ENCODE measurements at regions not wholly inside any gene's neighbourhood (a gene's known extent, or its start where the extent isn't known, plus 50 kb on each side); places are given as distances from the start of the nearest gene placed in this dataset.

GRCh38 chr3:18585004-18585968, 160.1 kb upstream of the SATB1 start:
- FAIRE-seq (no peak), DNase-seq (ENCODE audit: low read depth in 1 of 2, low spot score in 2 of 2) (no peak)
- 85% methylated on average over 1 of the region's 1 CpG; no CpG with 5 or more reads in 1 of the 2 experiments for WGBS, 2 experiments (ENCODE audit: extremely low coverage in 1 of 2, insufficient coverage in 1 of 2, insufficient read length in 1 of 2, insufficient replicate concordance in 2 of 2, low coverage in 1 of 2, low lambda C conversion rate in 2 of 2, missing lambda C conversion rate in 1 of 2)
- H2AFZ ChIP-seq (ENCODE audit: low read length), result no peak overlapping the region
- H3K79me1 ChIP-seq (ENCODE audit: low read depth, low read length), result no peaks in the 10 kb centered on the region
- no peaks in the 10 kb centered on the region for H4K20me1 ChIP-seq (replicated peaks in 1 of 2; ENCODE audit: control insufficient read depth in 1 of 2, insufficient read depth in 2 of 2, low read length in 2 of 2)
- H3K36me3 ChIP-seq (ENCODE audit: control insufficient read depth in 2 of 4, insufficient read depth in 4 of 4, low read length in 3 of 4), result no peaks in the 10 kb centered on the region
- H4K91ac ChIP-seq (replicated peaks; ENCODE audit: insufficient read length, low read length), result no peak overlapping the region
- H3K4me1 ChIP-seq (replicated peaks in 1 of 4; ENCODE audit: control insufficient read depth in 3 of 4, insufficient read depth in 4 of 4, low read length in 3 of 4), result no peaks in the 10 kb centered on the region
- no peak overlapping the region for H4K5ac ChIP-seq (ENCODE audit: insufficient read length, low read depth, low read length)
- no peak overlapping the region for H2AK5ac ChIP-seq (ENCODE audit: low read depth, low read length)
- H2BK120ac ChIP-seq (replicated peaks; ENCODE audit: low read depth, low read length), result no peak overlapping the region
- H3K14ac ChIP-seq (ENCODE audit: insufficient read length), result no peak overlapping the region
- H3K79me2 ChIP-seq (ENCODE audit: control insufficient read depth in 1 of 2, insufficient read depth in 2 of 2, low read length in 2 of 2), result no peaks in the 10 kb centered on the region
- no peak overlapping the region for H2BK5ac ChIP-seq (ENCODE audit: low read depth, low read length)
- H3K4me2 ChIP-seq (ENCODE audit: insufficient read depth in 1 of 2, low read depth in 2 of 2, low read length in 2 of 2), result no peak overlapping the region
- H2BK20ac ChIP-seq (ENCODE audit: low read length), result no peak overlapping the region
- no peak overlapping the region for H2BK12ac ChIP-seq (ENCODE audit: low read depth, low read length)
- ChIA-PET POLR2A (ENCODE audit: partially characterized antibody) (no interaction called here), CTCF (ENCODE audit: partially characterized antibody) (interaction anchor here (1.0 to 1.7 kb wide), 3 partner anchors 12 to 26 kb away, joined by 4 to 7 read pairs (median 4); no protein-coding TSS in a partner anchor)
- no peaks in the 10 kb centered on the region for H3K9me3 ChIP-seq (ENCODE audit: insufficient read depth in 2 of 2, low read depth in 1 of 2, low read length in 1 of 2)
- H3K23ac ChIP-seq (ENCODE audit: insufficient read length), result no peak overlapping the region
- H3K27ac ChIP-seq (ENCODE audit: low read depth, low read length), result no peak overlapping the region
- H3K4ac ChIP-seq (replicated peaks; ENCODE audit: insufficient read length, low read depth, low read length), result no peak overlapping the region
- no peak for TF ChIP-seq SIX5 (IDR thresholded peaks at IDR 0.05; ENCODE audit: low read depth, low read length)
- no peak for TF ChIP-seq ZNF274 (IDR thresholded peaks at IDR 0.05; ENCODE audit: borderline replicate concordance, extremely low read depth, low read length)
- TF ChIP-seq EZH2 (IDR thresholded peaks at IDR 0.05; ENCODE audit: low read depth, low read length, severe bottlenecking), result no peak
- TF ChIP-seq EGR1 (IDR thresholded peaks at IDR 0.05; ENCODE audit: borderline replicate concordance, low read depth, low read length), result no peak
- H3K23me2 ChIP-seq (ENCODE audit: low read depth, low read length), result no peaks in the 10 kb centered on the region
- H4K8ac ChIP-seq (ENCODE audit: extremely low read depth, insufficient read depth, low read length), result no peak overlapping the region
- H3K27me3 ChIP-seq (replicated peaks in 1 of 4; ENCODE audit: control insufficient read depth in 3 of 4, extremely low read depth in 1 of 4, insufficient read depth in 3 of 4, low read length in 3 of 4), result no peaks in the 10 kb centered on the region
- H3K18ac ChIP-seq (ENCODE audit: extremely low read depth, low read length), result no peak overlapping the region
- no peak overlapping the region for H2BK15ac ChIP-seq (ENCODE audit: low read length)
- no peak overlapping the region for H3K4me3 ChIP-seq (ENCODE audit: extremely low read depth in 1 of 4, insufficient read depth in 2 of 4, low read depth in 3 of 4, low read length in 4 of 4)
- no peak overlapping the region for H3K56ac ChIP-seq (replicated peaks; ENCODE audit: insufficient read length, low read depth, low read length)
- H3K9ac ChIP-seq (replicated peaks in 1 of 4; ENCODE audit: extremely low read depth in 1 of 4, low read depth in 3 of 4, low read length in 3 of 4), result no peak overlapping the region

All from H1 (cell line).